Neuron (in vitro differentiated cells): ENCODE measurements at regions not wholly inside any gene's neighbourhood (a gene's known extent, or its start where the extent isn't known, plus 50 kb on each side); places are given as distances from the start of the nearest gene placed in this dataset.

ENCODE experiments used
- H2AFZ ChIP-seq: one replicate; pipeline ENCODE4 v1.6.1; 2013; ENCODE audit warnings: low read depth, mild to moderate bottlenecking, inconsistent platforms, low read length, moderate library complexity
- H3K27me3 ChIP-seq: one replicate; pipeline ENCODE4 v1.6.1; 2013; ENCODE audit warnings: low read length; ENCODE audit not compliant: insufficient read depth
- H3K36me3 ChIP-seq: one replicate; pipeline ENCODE4 v1.6.1; 2013; ENCODE audit warnings: low read length; ENCODE audit not compliant: insufficient read depth
- H3K4me1 ChIP-seq: one replicate; pipeline ENCODE4 v1.6.1; 2013; ENCODE audit warnings: low read length; ENCODE audit not compliant: insufficient read depth
- H3K4me3 ChIP-seq: 2 replicates; pipeline ENCODE4 v1.5.1; 2013; ENCODE audit warnings: mild to moderate bottlenecking, low read length, moderate library complexity
- H3K9me3 ChIP-seq: one replicate; pipeline ENCODE4 v1.6.1; 2013; ENCODE audit warnings: low read length

DNA sequence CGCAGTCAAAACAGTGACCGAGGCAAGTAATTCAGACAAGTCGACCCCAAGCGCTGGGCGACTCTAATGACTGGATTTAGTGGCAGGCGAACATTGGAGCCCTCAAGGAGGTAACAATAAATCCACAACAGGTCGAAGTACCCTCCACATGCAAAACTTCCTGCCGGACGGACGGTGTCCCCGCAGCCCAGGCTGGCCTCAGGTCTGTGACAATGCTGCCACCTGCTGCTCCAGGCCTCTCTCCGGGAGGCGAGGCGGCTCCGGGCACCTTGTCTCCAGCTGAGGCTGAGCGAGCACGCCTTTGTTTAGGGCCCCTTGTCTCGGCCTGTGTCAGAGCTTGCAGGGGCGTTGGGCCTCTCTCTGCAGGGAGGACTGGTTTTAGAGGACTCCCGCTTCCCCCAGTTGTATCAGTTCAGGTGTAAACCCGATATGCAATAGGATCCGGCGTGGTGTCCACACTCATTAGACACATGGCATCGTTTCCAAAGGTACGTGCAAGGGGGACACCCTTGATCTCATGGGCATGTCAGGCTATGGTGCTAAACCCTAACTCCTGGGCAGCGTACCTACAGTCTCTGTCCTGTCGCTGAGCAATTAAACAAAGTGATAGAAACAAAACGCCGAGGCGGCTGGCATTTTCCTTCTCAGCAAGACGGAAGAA lies 628.0 kb upstream of the ADAMTS16 start:
- Histone ChIP-seq H3K4me3 (no peak overlapping the region), H2AFZ (no peak overlapping the region), H3K4me1 (no peaks in the 10 kb centered on the region), H3K9me3 (no peaks in the 10 kb centered on the region), H3K36me3 (no peaks in the 10 kb centered on the region), H3K27me3 (no peaks in the 10 kb centered on the region)

DNA sequence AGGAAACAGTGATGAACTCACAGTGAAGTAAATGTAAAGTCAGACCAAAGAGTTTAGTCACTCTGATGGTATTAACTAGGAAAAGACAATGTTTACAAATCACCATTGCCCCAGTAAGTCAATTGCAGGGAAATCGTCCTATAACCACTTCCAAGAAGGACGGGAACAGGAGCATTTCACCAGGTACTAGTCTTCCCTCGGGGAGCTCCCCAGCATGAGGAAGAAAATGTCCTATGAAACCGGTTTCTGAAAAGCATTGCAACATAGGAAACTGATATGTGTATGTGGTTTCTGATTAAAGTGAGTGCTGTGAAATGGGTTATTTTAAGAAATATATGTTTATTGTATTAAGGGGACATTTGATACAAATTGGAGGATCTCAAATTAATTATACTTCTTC lies 626.7 kb upstream of the ADAMTS16 start:
- Histone ChIP-seq H3K27me3 (no peaks in the 10 kb centered on the region), H3K9me3 (no peaks in the 10 kb centered on the region), H2AFZ (no peak overlapping the region), H3K4me1 (no peaks in the 10 kb centered on the region), H3K4me3 (no peak overlapping the region), H3K36me3 (no peaks in the 10 kb centered on the region)

DNA sequence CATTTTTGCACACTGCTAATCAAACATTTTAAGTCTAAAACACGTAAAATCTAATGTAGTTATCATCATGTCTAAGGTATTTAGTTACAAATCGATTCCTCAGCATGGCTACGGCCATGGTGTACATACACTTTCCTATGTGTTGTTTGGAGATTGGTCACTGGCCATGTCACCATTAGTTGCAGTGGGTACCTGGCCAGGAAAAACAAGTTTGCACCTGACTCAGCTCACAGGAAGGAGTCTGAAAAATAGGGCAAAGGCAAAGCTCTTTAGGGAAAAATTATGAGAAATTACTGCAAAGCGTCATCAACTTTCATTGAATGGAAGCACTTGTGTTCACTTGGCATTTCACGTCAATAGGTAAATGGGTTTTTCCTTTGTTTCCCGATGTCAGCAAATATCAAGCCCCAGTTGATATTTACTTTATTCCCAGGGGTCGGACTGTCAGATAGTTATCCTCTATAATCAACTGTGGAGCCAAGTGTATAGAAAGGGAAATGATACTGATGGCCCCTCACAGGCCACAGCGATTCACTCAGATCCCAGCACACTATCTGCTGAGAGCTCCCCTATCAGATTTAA lies 626.0 kb upstream of the ADAMTS16 start:
- Histone ChIP-seq H3K9me3 (no peaks in the 10 kb centered on the region), H3K4me1 (no peaks in the 10 kb centered on the region), H2AFZ (no peak overlapping the region), H3K27me3 (no peaks in the 10 kb centered on the region), H3K4me3 (no peak overlapping the region), H3K36me3 (no peaks in the 10 kb centered on the region)

- Histone ChIP-seq H3K36me3 (no peaks in the 10 kb centered on the region), H2AFZ (no peak overlapping the region), H3K27me3 (no peaks in the 10 kb centered on the region), H3K4me1 (no peaks in the 10 kb centered on the region), H3K4me3 (no peak overlapping the region), H3K9me3 (no peaks in the 10 kb centered on the region)
Observed at GRCh38 chr5:4518903-4519672, 621.0 kb upstream of the ADAMTS16 start.

DNA sequence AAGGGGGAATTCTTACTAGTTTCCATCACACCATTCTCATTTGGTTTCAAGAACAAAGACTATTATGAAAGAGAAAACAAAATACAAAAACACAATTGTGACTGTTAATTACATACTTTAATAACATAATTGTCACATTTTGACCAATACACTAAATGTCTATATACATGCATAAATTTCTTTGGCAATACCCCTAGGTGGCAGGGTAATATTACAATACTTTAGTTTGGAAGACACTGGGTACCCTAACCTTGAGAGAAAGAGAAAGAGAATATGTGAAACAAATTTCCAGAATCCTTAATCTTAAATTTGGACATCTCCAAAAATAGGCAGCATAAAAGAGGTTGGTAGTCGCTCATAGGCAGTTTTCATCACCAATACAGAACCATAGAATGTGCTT lies 619.6 kb upstream of the ADAMTS16 start:
- no peak overlapping the region for H3K4me3 ChIP-seq
- no peaks in the 10 kb centered on the region for H3K4me1 ChIP-seq
- H3K9me3 ChIP-seq: no peaks in the 10 kb centered on the region
- no peak overlapping the region for H2AFZ ChIP-seq
- no peaks in the 10 kb centered on the region for H3K27me3 ChIP-seq
- no peaks in the 10 kb centered on the region for H3K36me3 ChIP-seq

DNA sequence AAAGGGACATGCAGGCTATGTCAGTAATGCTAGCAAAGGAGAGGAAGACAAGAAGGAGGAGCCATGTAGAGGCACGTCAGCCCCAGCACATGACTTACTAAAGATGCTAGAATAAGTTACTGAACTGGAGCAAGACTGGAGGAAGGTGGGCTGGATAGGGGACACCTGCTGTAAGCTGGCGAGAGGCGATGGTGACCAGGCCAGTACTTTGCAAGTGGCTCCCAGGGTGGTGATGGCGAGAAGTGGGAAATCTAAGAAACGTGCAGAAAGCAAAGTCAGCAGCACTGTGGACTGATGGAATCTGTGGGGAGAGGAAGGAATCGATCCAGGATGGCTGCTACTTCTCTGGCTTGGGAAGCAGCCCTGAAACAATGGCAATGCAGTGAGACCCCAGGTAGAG lies 617.1 kb upstream of the ADAMTS16 start:
- Histone ChIP-seq H2AFZ (no peak overlapping the region), H3K36me3 (no peaks in the 10 kb centered on the region), H3K4me1 (no peaks in the 10 kb centered on the region), H3K9me3 (no peaks in the 10 kb centered on the region), H3K4me3 (no peak overlapping the region), H3K27me3 (no peaks in the 10 kb centered on the region)

DNA sequence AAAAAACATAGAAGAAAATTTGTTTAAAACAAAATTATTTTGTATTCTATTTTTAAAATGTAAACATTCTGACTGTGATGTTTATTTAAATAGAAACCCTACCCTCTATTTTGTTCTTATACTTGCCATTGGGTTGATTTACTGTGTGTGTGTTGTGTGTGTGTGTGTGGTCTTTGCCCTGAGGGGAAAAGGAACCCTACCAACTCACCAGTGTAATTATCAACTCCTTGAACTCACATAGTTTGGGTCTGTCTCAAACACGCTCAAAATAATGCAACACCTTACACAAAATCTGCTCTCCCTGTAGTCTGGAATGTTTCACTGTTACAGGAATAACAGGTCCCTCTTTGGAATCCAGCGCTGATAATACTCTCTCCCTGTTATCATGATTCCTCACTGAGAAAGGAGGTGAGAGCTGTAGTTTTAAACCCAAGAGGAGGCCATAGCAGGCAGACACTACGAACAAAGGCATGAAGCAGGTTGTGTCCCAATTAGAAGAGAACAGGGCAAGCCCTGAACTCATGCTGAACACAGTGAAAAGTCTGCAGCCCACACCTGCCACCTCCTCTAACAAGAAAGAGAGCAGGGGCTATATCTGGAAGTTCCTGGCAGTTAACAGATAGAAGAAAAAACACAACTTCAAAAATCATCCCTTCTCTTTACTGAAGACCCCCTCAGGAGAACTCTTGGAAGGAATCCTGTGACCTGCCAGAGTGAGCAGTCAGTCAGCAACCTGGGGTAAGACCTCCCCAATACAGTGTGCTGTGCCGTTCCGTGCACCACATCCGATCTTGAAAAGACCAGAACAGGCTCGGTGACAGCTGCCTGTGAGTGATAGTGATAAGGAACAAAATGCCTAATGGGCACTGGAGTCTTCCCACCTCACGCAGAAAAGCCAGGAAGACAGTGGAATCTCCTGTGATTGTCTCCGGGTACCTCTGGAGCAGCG lies 608.1 kb upstream of the ADAMTS16 start:
- Histone ChIP-seq H2AFZ (no peak overlapping the region), H3K4me3 (no peak overlapping the region), H3K9me3 (no peaks in the 10 kb centered on the region), H3K27me3 (no peaks in the 10 kb centered on the region), H3K36me3 (no peaks in the 10 kb centered on the region), H3K4me1 (no peaks in the 10 kb centered on the region)

DNA sequence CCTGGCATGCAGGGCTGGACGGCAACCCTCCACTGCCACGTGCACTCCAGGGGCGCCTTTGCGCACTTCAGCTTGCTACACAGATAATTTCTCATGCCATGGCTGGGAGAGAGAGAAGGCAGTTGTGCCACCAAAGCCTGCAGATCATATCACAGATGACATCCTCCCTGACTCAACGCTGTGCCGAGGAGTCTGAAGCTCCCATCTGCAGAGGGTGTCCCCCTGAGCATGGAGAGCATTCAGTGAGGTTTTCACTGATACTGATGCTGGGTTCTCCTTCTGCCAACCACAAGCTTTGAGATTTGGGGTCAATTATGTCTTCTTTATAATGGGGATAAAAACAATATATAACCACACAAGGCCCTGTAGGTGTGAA lies 607.4 kb upstream of the ADAMTS16 start:
- H3K36me3 ChIP-seq: no peaks in the 10 kb centered on the region
- H3K9me3 ChIP-seq: no peaks in the 10 kb centered on the region
- no peaks in the 10 kb centered on the region for H3K27me3 ChIP-seq
- no peak overlapping the region for H2AFZ ChIP-seq
- no peaks in the 10 kb centered on the region for H3K4me1 ChIP-seq
- H3K4me3 ChIP-seq: no peak overlapping the region

- Histone ChIP-seq H3K36me3 (no peaks in the 10 kb centered on the region), H3K4me1 (no peaks in the 10 kb centered on the region), H3K27me3 (no peaks in the 10 kb centered on the region), H3K9me3 (no peaks in the 10 kb centered on the region), H3K4me3 (no peak overlapping the region), H2AFZ (no peak overlapping the region)
Observed at GRCh38 chr5:4533457-4534105, 606.5 kb upstream of the ADAMTS16 start.

DNA sequence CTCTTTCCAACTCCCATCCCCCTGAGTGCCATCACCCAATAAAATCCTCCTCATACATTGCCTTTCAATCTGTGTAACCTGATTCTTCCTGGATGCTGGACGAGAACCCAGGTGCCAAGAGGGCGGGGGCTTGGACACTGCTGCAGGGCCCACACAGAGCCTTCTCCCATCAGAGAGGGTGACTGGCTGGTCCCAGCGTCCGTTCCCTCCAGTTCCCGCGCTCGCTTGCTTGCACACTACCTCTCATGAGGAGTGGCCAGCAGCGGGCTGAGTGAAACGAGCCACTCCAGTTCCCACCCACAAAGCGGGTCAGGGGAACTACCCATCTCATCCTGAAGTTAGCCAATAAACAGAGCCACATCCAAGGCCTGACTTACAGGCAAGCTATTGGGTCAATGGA lies 602.6 kb upstream of the ADAMTS16 start:
- Histone ChIP-seq H3K36me3 (no peaks in the 10 kb centered on the region), H3K9me3 (peaks cover 2% of the 10 kb centered on the region), H3K4me3 (no peak overlapping the region), H2AFZ (no peak overlapping the region), H3K27me3 (no peaks in the 10 kb centered on the region), H3K4me1 (no peaks in the 10 kb centered on the region)

- no peaks in the 10 kb centered on the region for H3K27me3 ChIP-seq
- no peaks in the 10 kb centered on the region for H3K4me1 ChIP-seq
- H2AFZ ChIP-seq: no peak overlapping the region
- H3K4me3 ChIP-seq: no peak overlapping the region
- no peaks in the 10 kb centered on the region for H3K36me3 ChIP-seq
- peaks cover 2% of the 10 kb centered on the region for H3K9me3 ChIP-seq
Observed at GRCh38 chr5:4540375-4541173, 599.6 kb upstream of the ADAMTS16 start.

- Histone ChIP-seq H3K9me3 (peaks cover 2% of the 10 kb centered on the region), H3K36me3 (no peaks in the 10 kb centered on the region), H3K4me3 (no peak overlapping the region), H3K27me3 (no peaks in the 10 kb centered on the region), H3K4me1 (no peaks in the 10 kb centered on the region), H2AFZ (no peak overlapping the region)
Observed at GRCh38 chr5:4541334-4541733, 598.8 kb upstream of the ADAMTS16 start.
